GM04503 (cell line): ENCODE measurements at regions not wholly inside any gene's neighbourhood (a gene's known extent, or its start where the extent isn't known, plus 50 kb on each side); places are given as distances from the start of the nearest gene placed in this dataset.
"Not testable (repeated sequence)": the region's sequence is repeated elsewhere in the genome, so short reads cannot be mapped to it uniquely, and the experiment has no call there.

Source experiments
- DNase-seq: peaks from one replicate; pipeline ENCODE4 v3.0.0-alpha.2; 2012; ENCODE audit warnings: low read depth

GRCh38 chr9:71506821-71507220 lies 261.5 kb downstream of the CEMIP2 start:
- DNase-seq = peak; percentile 27

- no peak for DNase-seq
Measured at GRCh38 chr9:71504636-71505035, 263.7 kb downstream of the CEMIP2 start.

GRCh38 chr9:71498691-71499090 lies 269.6 kb downstream of the CEMIP2 start:
- DNase-seq = no peak

- no peak for DNase-seq
Measured at GRCh38 chr9:71490810-71491209, 277.5 kb downstream of the CEMIP2 start.

GRCh38 chr9:71487061-71487460 lies 281.3 kb downstream of the CEMIP2 start:
- no peak for DNase-seq

- DNase-seq = no peak
Measured at GRCh38 chr9:71485326-71485725, 283.0 kb downstream of the CEMIP2 start.

GRCh38 chr9:71483436-71483835 lies 284.9 kb downstream of the CEMIP2 start:
- DNase-seq = no peak

GRCh38 chr9:71479621-71480020 lies 288.7 kb downstream of the CEMIP2 start:
- no peak for DNase-seq

GRCh38 chr9:71472400-71472799 lies 295.9 kb downstream of the CEMIP2 start:
- DNase-seq = no peak

GRCh38 chr9:71465392-71465791 lies 302.9 kb downstream of the CEMIP2 start:
- no peak for DNase-seq

- DNase-seq = no peak
Measured at GRCh38 chr9:71459082-71459481, 309.2 kb downstream of the CEMIP2 start.

GRCh38 chr9:71446473-71447411 lies 321.6 kb downstream of the CEMIP2 start:
- DNase-seq = peak; percentile 6

- no peak for DNase-seq
Measured at GRCh38 chr9:71446106-71446472, 322.2 kb downstream of the CEMIP2 start.

- DNase-seq = no peak
Measured at GRCh38 chr9:71442937-71443336, 321.5 kb upstream of the TRPM3 start.

GRCh38 chr9:71441266-71441665 lies 319.8 kb upstream of the TRPM3 start:
- DNase-seq = no peak

GRCh38 chr9:71431931-71432330 lies 310.5 kb upstream of the TRPM3 start:
- DNase-seq = no peak

GRCh38 chr9:71407341-71407740 lies 285.9 kb upstream of the TRPM3 start:
- DNase-seq = not testable (repeated sequence)

- no peak for DNase-seq
Measured at GRCh38 chr9:71403106-71403505, 281.7 kb upstream of the TRPM3 start.

GRCh38 chr9:71393005-71393404 lies 271.6 kb upstream of the TRPM3 start:
- no peak for DNase-seq

- no peak for DNase-seq
Measured at GRCh38 chr9:71384343-71384742, 262.9 kb upstream of the TRPM3 start.

- DNase-seq = no peak
Measured at GRCh38 chr9:71383308-71383940, 262.0 kb upstream of the TRPM3 start.

GRCh38 chr9:71368157-71368556 lies 246.7 kb upstream of the TRPM3 start:
- DNase-seq = no peak

GRCh38 chr9:71364186-71364955 lies 242.9 kb upstream of the TRPM3 start:
- peak; percentile 89 for DNase-seq
